ENCODE measurements at regions not wholly inside any gene's neighbourhood (a gene's known extent, or its start where the extent isn't known, plus 50 kb on each side); places are given as distances from the start of the nearest gene placed in this dataset.

- DNase-seq: no peak
These were observed 50.3 kb upstream of the CLDN10 start for GRCh38 chr13:95502216-95502615.

Data from right forelimb (tissue), 1 donor.